ENCODE measurements at regions not wholly inside any gene's neighbourhood (a gene's known extent, or its start where the extent isn't known, plus 50 kb on each side); places are given as distances from the start of the nearest gene placed in this dataset.

GRCh38 chr1:232322162-232322734 is 307.7 kb downstream of the SIPA1L2 start:
- ChIA-PET CTCF (no interaction called here), POLR2A (no interaction called here)
- Histone ChIP-seq H3K4me1 (ENCODE audit: control insufficient read depth, extremely low read depth, insufficient read depth, low read length) (no peaks in the 10 kb centered on the region), H3K36me3 (ENCODE audit: control insufficient read depth in 2 of 2, extremely low read depth in 1 of 2, insufficient read depth in 2 of 2, low read length in 2 of 2) (no peaks in the 10 kb centered on the region), H3K9me3 (replicated peaks; ENCODE audit: control insufficient read depth, insufficient read depth, low read length) (no peaks in the 10 kb centered on the region), H3K27ac (ENCODE audit: insufficient read depth, low read depth, low read length) (no peak overlapping the region), H3K4me3 (replicated peaks in 1 of 3; ENCODE audit: insufficient read depth in 1 of 3, low read depth in 1 of 3, low read length in 3 of 3) (no peak overlapping the region), H3K79me2 (ENCODE audit: control insufficient read depth, insufficient read depth, low read length) (no peaks in the 10 kb centered on the region), H4K20me1 (replicated peaks; ENCODE audit: control insufficient read depth, extremely low read depth, insufficient read depth, low read length) (no peaks in the 10 kb centered on the region), H3K9me1 (replicated peaks; ENCODE audit: control insufficient read depth, extremely low read depth, insufficient read depth, low read length) (no peaks in the 10 kb centered on the region), H3K27me3 (ENCODE audit: control insufficient read depth in 2 of 2, insufficient read depth in 2 of 2, low read length in 2 of 2) (no peaks in the 10 kb centered on the region), H3K4me2 (ENCODE audit: insufficient read depth, low read length) (no peak overlapping the region), H2AFZ (ENCODE audit: low read depth, low read length) (no peak overlapping the region), H3K9ac (replicated peaks; ENCODE audit: extremely low read depth, insufficient read depth, low read length) (no peak overlapping the region)
- no TSS peak for BruUV-seq (replicated peaks)
- intact Hi-C loops (cut with micrococcal nuclease): no loop called here
- dilution Hi-C loops (cut with MboI; ENCODE audit: extremely low pct_ligation_motif_present, low sequenced_read_pairs): no loop called here
- DNase-seq (ENCODE audit: low read depth, low spot score) (no peak), FAIRE-seq (no peak)
- TF ChIP-seq MAX (IDR thresholded peaks at IDR 0.05; ENCODE audit: insufficient read depth, insufficient read length): no peak
- TF ChIP-seq MYC (IDR thresholded peaks at IDR 0.05; ENCODE audit: low read depth, low read length): no peak
- no peak for TF ChIP-seq POLR2A (IDR thresholded peaks at IDR 0.05; ENCODE audit: low read depth, low read length)
- TF ChIP-seq CTCF (IDR thresholded peaks at IDR 0.05; ENCODE audit: extremely low read depth in 1 of 2, insufficient read depth in 1 of 2, low read depth in 1 of 2, low read length in 2 of 2): no peak
- no peak for TF ChIP-seq JUN (IDR thresholded peaks at IDR 0.05; ENCODE audit: borderline replicate concordance, insufficient read depth, insufficient read length, low read depth)
- TF ChIP-seq FOS (IDR thresholded peaks at IDR 0.05; ENCODE audit: borderline replicate concordance, insufficient read depth, low read length): no peak
- no peak for TF ChIP-seq EZH2 (IDR thresholded peaks at IDR 0.05; ENCODE audit: borderline replicate concordance, low read depth, low read length, severe bottlenecking)
- TF ChIP-seq POLR2AphosphoS5 (IDR thresholded peaks at IDR 0.05; ENCODE audit: insufficient read depth, low read depth, low read length): no peak
- no peak for TF ChIP-seq GATA2 (IDR thresholded peaks at IDR 0.05; ENCODE audit: insufficient read depth, insufficient read length, low read depth, low read length)

Data from endothelial cell of umbilical vein (primary cell).